ENCODE measurements at regions not wholly inside any gene's neighbourhood (a gene's known extent, or its start where the extent isn't known, plus 50 kb on each side); places are given as distances from the start of the nearest gene placed in this dataset.

DNA sequence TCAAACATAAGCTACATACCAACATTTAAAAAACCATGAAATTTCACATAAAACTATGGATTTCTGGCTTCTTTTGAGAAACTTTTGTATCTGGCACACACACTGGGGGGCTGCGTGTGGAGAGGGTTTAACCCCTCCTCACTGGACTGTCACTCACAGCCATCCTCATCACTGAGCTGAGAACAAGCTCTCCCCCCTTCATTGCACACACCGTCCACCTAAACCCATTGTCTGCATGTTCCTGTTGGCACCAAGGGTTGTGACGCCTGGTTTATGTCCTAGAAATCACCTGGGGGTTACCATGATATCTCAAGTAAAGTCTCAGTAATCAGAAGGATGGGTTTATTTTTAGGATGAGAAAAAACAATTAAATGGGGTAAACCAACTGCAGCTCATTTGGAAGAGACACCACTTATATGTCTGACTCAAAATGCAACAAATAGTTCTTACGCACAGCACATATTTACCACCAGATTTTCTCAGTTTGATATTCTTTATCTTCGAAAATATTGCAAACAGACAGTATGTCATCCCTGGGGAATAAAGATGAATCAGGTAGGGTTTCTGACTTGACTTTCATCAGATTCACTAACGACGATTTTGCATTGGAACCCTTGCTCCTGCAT, 218.5 kb upstream of the KLF6 start:
- Histone ChIP-seq H3K27ac (replicated peaks) (no peak overlapping the region), H3K4me3 (replicated peaks; ENCODE audit: insufficient read depth, low read length) (no peak overlapping the region), H3K27me3 (ENCODE audit: insufficient read depth, poor library complexity, severe bottlenecking) (no peaks in the 10 kb centered on the region)
- no peak for TF ChIP-seq CTCF (IDR thresholded peaks at IDR 0.05; ENCODE audit: insufficient read depth, low read length)
- TF ChIP-seq GABPA (IDR thresholded peaks at IDR 0.05; ENCODE audit: low read depth), result no peak
- TF ChIP-seq REST (IDR thresholded peaks at IDR 0.05; ENCODE audit: insufficient replicate concordance, low read depth), result no peak
- no peak for TF ChIP-seq POLR2AphosphoS5 (IDR thresholded peaks at IDR 0.05; ENCODE audit: low read depth)
- no peak for TF ChIP-seq SPI1 (IDR thresholded peaks at IDR 0.05; ENCODE audit: borderline replicate concordance, low read depth)
- DNase-seq (ENCODE audit: low read depth in 1 of 2, low spot score in 1 of 2), result no peak

DNA sequence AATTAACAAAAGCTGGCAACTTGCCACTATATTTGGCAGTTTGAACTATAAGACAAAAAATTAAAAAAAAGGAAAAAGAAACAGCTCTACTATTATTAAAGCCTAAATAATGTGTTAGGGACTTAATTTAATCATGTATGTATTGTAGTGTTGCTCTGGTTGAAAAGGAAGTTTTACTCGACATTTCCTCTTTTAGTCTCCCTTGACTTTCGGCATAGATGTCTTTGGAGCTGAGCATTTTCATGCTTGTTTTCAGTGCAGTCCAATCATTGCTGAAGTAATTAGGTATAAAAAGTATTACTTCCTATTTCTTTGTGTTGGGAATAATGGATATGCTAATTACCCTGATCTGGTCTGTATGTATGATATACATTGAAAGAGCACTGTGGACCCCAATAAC, 216.8 kb upstream of the KLF6 start:
- no peak for DNase-seq (ENCODE audit: low read depth in 1 of 2, low spot score in 1 of 2)

More for the DNA sequence above, 216.8 kb upstream of the KLF6 start:
- H3K4me3 ChIP-seq (replicated peaks; ENCODE audit: insufficient read depth, low read length), result no peak overlapping the region
- no peak overlapping the region for H3K27ac ChIP-seq (replicated peaks)
- H3K27me3 ChIP-seq (ENCODE audit: insufficient read depth, poor library complexity, severe bottlenecking), result no peaks in the 10 kb centered on the region
- TF ChIP-seq POLR2AphosphoS5 (IDR thresholded peaks at IDR 0.05; ENCODE audit: low read depth) (no peak), REST (IDR thresholded peaks at IDR 0.05; ENCODE audit: insufficient replicate concordance, low read depth) (no peak), SPI1 (IDR thresholded peaks at IDR 0.05; ENCODE audit: borderline replicate concordance, low read depth) (no peak), CTCF (IDR thresholded peaks at IDR 0.05; ENCODE audit: insufficient read depth, low read length) (no peak), GABPA (IDR thresholded peaks at IDR 0.05; ENCODE audit: low read depth) (no peak)
